Ishikawa (cell line): ENCODE measurements at regions not wholly inside any gene's neighbourhood (a gene's known extent, or its start where the extent isn't known, plus 50 kb on each side); places are given as distances from the start of the nearest gene placed in this dataset.
A peak's percentile ranks its signal among the peaks of the same experiment; 100 is the strongest.

ENCODE experiments used
- CEBPB ChIP-seq: IDR thresholded peaks from 2 replicates; pipeline ENCODE4 v1.6.1; 2012
- CREB1 ChIP-seq: IDR thresholded peaks from 2 replicates; pipeline ENCODE4 v1.6.1; 2012; ENCODE audit warnings: low read depth
- EGR1 ChIP-seq: IDR thresholded peaks from 2 replicates; pipeline ENCODE4 v1.6.1; 2012
- EP300 ChIP-seq: IDR thresholded peaks from 2 replicates; pipeline ENCODE4 v1.6.1; 2012; ENCODE audit warnings: borderline replicate concordance
- FOXM1 ChIP-seq: IDR thresholded peaks from 2 replicates; pipeline ENCODE4 v1.6.1; 2012; ENCODE audit warnings: low read depth, borderline replicate concordance
- NFIC ChIP-seq: IDR thresholded peaks from 2 replicates; pipeline ENCODE4 v1.6.1; 2012
- RAD21 ChIP-seq: IDR thresholded peaks from 2 replicates; pipeline ENCODE4 v1.6.1; 2012; ENCODE audit warnings: low read depth
- TAF1 ChIP-seq: IDR thresholded peaks from 2 replicates; pipeline ENCODE4 v1.6.1; 2012; ENCODE audit warnings: low read depth, mild to moderate bottlenecking
- TCF12 ChIP-seq: IDR thresholded peaks from 2 replicates; pipeline ENCODE4 v1.6.1; 2012; ENCODE audit warnings: low read depth
- TEAD4 ChIP-seq: IDR thresholded peaks from 2 replicates; pipeline ENCODE4 v1.6.1; 2012
- YY1 ChIP-seq: IDR thresholded peaks from 2 replicates; pipeline ENCODE4 v1.6.1; 2012; ENCODE audit warnings: low read depth
- ZBTB7A ChIP-seq: IDR thresholded peaks from 2 replicates; pipeline ENCODE4 v1.6.1; 2012; ENCODE audit warnings: low read depth
- TF ChIP-seq, protein P1 (sequence below): IDR thresholded peaks from 2 replicates; pipeline ENCODE4 v1.6.1; 2012
- TF ChIP-seq, protein P2 (sequence below): IDR thresholded peaks from 2 replicates; pipeline ENCODE4 v1.6.1; 2012
- TF ChIP-seq, protein P3 (sequence below): IDR thresholded peaks from 2 replicates; pipeline ENCODE4 v1.6.1; 2012; ENCODE audit warnings: low read depth, mild to moderate bottlenecking

DNA sequence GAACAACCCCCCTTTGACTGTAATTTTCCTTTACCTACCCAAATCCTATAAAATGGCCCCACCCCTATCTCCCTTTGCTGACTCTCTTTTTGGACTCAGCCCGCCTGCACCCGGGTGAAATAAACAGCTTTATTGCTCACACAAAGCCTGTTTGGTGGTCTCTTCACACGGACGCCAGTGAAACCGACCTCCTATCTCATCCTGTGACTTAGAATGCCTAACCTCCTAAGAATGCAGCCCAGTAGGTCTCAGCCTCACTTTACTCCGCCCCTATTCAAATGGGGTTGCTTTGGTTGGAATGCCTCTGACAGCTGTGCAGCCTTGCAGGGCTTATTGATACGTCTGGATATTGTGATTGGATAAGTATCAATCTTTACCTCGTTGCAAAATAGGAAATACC, 243.8 kb upstream of the PROK2 start:
- TF ChIP-seq TEAD4, result peak; percentile 56

DNA sequence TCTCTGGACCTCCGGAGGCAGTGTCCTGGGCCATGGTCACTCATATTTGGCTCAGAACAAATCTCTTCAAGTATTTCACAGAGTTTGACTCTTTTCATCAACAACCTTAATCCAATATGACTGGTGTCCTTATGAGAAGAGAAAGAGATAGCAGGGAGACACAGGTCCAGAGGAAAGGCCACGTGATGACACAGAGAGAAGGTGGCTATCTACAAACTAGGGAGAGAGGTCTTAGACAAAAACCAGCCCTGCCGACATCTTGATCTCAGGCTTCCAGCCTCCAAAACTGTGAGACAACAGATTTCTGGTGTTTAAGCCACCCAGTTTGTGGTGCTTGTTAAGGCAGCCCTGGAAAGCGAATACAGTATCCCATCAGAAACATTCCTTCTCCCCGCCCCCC, 237.1 kb upstream of the PROK2 start:
- TF ChIP-seq CREB1, result no peak
- no peak for TF ChIP-seq TAF1
- TF ChIP-seq TCF12, result no peak

DNA sequence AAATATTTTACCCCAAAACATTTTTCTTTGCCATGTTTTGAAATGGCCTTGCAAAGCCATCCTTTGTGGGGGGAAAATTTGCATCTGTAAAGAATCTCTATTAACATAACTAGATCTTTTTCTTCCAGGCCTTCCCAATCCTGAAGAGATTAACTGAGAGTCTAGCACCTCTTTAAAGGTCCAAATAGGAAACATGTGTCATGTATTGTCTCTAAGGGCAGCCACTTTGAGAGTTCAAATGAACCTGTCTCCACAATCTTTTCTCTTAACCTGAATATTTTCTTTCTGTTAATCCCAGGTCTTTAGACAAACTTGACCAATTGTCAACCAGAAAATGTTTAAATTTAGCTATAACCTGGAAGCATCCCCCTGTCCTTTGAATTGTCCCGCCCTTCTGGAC, 236.6 kb upstream of the PROK2 start:
- TF ChIP-seq ZBTB7A (no peak), RAD21 (no peak), EGR1 (no peak), EP300 (no peak), TAF1 (no peak), CEBPB (no peak), YY1 (no peak), FOXM1 (no peak)
- TF ChIP-seq, protein P1, sequence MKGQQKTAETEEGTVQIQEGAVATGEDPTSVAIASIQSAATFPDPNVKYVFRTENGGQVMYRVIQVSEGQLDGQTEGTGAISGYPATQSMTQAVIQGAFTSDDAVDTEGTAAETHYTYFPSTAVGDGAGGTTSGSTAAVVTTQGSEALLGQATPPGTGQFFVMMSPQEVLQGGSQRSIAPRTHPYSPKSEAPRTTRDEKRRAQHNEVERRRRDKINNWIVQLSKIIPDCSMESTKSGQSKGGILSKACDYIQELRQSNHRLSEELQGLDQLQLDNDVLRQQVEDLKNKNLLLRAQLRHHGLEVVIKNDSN, result no peak
- TF ChIP-seq, protein P2, sequence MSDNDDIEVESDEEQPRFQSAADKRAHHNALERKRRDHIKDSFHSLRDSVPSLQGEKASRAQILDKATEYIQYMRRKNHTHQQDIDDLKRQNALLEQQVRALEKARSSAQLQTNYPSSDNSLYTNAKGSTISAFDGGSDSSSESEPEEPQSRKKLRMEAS, result no peak
- TF ChIP-seq, protein P3, sequence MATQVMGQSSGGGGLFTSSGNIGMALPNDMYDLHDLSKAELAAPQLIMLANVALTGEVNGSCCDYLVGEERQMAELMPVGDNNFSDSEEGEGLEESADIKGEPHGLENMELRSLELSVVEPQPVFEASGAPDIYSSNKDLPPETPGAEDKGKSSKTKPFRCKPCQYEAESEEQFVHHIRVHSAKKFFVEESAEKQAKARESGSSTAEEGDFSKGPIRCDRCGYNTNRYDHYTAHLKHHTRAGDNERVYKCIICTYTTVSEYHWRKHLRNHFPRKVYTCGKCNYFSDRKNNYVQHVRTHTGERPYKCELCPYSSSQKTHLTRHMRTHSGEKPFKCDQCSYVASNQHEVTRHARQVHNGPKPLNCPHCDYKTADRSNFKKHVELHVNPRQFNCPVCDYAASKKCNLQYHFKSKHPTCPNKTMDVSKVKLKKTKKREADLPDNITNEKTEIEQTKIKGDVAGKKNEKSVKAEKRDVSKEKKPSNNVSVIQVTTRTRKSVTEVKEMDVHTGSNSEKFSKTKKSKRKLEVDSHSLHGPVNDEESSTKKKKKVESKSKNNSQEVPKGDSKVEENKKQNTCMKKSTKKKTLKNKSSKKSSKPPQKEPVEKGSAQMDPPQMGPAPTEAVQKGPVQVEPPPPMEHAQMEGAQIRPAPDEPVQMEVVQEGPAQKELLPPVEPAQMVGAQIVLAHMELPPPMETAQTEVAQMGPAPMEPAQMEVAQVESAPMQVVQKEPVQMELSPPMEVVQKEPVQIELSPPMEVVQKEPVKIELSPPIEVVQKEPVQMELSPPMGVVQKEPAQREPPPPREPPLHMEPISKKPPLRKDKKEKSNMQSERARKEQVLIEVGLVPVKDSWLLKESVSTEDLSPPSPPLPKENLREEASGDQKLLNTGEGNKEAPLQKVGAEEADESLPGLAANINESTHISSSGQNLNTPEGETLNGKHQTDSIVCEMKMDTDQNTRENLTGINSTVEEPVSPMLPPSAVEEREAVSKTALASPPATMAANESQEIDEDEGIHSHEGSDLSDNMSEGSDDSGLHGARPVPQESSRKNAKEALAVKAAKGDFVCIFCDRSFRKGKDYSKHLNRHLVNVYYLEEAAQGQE, result no peak

DNA sequence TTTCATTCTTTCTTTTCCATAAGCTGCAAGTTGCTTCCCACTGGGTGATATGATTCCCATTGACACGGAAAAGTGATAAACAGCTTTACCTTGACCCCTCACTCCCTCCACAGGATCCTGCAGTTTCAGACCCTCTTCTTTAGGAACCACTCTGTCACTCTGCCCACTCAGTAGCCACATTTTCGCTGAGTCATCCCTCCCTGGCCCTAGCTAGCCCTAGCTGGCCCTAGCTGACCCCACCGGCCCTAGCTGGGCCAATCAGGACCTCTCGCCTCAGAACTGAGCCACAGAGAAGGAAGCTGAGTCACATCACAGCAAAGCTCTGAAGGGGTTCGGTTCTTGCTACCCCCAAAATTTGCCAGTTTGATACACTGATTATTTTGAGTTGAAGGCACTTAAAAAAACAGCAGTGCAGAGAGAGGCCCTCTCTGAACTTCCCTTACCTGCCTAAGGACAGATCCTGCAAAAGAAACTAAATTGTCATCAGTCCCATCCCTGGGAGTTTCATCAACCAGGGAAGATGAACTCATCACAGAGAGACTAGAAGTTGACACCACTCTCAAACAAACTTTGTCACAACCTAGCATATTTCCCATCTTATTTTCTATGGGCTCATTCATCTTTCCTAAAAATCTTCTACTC, 233.5 kb upstream of the PROK2 start:
- TF ChIP-seq ZBTB7A (no peak), EP300 (no peak), TEAD4 (no peak), EGR1 (no peak), YY1 (no peak), NFIC (no peak), CREB1 (no peak), CEBPB (no peak), RAD21 (no peak), TAF1 (no peak), FOXM1 (no peak), TCF12 (no peak)
- TF ChIP-seq, protein P1, result no peak
- TF ChIP-seq, protein P3, result no peak
- TF ChIP-seq, protein P2, result no peak

DNA sequence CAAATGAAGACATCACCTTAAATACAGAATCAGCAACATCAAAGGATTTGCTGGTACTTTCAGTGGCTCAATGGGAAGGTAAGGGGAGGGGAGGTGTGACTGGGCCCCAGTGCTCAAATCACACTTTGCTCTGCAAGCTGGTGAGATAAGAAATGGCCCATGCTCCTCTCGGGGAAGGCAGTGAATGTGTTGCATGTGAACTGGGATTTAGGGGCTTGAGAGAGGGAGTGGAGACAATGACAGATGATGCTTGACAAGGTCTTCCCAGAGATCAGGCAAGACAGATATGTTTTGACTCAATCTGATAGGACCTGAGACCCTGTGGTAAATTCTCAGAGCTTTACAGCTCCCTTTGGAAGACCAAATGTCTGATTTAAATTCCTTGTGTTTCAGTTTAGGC, 233.0 kb upstream of the PROK2 start:
- TF ChIP-seq CEBPB (no peak), NFIC (no peak), EP300 (no peak), TEAD4 (no peak), YY1 (no peak), TAF1 (no peak), ZBTB7A (no peak), FOXM1 (no peak), EGR1 (no peak), RAD21 (no peak), TCF12 (no peak), CREB1 (no peak)
- TF ChIP-seq, protein P1, result no peak
- TF ChIP-seq, protein P3, result no peak
- TF ChIP-seq, protein P2, result no peak
